Stimulated activated CD4-positive, alpha-beta T cell treated with anti-CD3 and anti-CD28 coated beads, Interleukin-12 subunit alpha, Interleukin-12 subunit beta, amount 100 ng/mL, for 24 hours (primary cell): ENCODE measurements at regions not wholly inside any gene's neighbourhood (a gene's known extent, or its start where the extent isn't known, plus 50 kb on each side); places are given as distances from the start of the nearest gene placed in this dataset.

Experiments
- DNase-seq, 2 experiments: peaks; one replicate each; pipeline ENCODE4 v3.0.0-alpha.2; 2020; ENCODE audit warnings: low read depth in 2 of 2

DNA sequence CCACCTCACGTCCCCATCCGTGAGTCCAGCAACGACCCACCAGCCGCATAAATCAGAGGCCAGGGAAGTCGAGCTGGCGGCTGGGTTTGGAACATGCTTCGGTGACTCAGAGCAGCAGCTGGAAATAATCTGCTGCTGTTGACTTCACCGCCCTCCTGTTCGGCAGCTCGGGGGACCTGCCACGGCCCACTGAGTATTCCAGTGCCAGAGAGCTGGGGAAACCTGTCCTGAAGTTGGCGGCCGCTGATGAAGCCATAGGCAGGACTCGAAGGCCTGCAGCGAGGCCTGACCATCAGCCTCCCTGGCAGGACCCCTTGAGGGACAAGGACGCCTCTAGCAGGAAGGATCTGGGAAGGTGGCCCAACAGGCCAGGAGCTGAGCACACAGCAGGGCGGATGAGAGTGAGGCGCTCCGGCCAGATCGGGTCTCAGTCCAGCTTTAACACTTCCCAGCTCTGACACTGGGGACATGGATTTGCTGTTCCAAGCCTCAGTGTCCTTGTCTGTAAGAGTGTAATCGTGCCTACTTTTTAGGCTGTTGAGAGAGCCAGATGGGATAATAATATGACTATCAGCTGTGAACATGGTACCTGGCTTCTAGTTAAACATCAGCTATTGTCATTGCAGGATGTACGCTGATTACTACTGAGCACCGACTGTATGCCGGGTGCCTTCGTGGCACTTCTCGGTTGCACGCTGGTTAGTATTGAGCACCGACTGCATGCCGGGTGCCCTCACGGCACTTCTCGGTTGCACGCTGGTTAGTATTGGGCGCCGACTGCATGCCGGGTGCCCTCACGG is 50.4 kb upstream of the CIBAR2 start:
- DNase-seq: no peak

DNA sequence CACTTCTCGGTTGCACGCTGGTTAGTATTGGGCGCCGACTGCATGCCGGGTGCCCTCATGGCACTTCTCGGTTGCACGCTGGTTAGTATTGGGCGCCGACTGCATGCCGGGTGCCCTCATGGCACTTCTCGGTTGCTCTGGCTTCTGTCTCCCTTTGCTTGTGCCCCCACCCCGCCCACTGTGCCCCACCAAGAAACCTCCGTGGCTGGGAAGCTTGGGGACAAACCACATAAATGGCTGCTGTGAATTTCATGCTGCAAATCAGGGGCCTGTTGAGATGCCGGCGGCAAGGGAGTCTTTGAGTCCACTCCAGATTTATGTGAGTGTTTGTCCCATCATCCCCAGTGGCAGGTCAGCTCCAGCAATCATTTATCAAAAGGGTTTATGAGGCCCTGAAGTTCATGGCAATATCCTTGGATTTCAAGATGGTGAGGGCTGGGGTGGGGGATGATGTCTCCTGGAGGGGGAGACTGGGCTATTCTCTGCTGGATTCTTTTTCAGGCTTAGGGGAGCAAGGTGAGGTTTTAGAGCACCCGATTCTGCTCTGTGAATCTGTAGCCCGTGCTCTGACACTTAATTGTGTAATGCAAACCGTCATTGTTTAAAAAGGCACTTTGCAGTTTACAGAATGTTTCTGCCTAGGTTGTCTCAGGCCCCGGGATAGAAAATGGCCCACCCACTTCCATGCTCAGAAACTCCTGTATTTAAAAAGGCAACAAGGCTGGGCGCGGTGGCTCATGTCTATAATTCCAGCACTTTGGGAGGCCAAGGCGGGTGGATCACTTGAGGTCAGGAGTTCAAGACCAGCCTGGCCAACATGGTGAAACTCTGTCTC is 51.2 kb upstream of the CIBAR2 start:
- no peak for DNase-seq

- no peak for DNase-seq
Measured at GRCh38 chr16:85164431-85164830, 52.2 kb upstream of the CIBAR2 start.

- DNase-seq: no peak
Measured at GRCh38 chr16:85164838-85165516, 52.7 kb upstream of the CIBAR2 start.

DNA sequence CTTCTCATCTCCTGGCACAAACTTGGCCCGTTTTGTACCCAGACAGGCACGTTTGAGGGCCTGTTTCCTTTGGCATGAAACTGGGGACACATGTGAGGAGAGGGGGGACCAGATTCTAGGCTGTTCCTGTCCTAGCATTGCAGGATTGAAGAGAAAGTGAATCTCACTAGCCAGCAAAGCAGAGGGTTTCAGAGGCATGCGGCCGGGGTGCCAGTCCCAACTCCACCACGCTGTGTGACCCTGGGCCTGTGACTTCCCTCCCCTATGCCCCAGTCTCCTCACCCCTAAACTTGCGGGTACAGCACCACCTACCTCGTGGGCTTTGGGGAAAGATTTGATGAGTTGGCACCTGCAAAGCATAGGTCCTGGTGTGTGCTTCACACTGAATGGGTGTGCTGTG is 53.5 kb upstream of the CIBAR2 start:
- DNase-seq: no peak

DNA sequence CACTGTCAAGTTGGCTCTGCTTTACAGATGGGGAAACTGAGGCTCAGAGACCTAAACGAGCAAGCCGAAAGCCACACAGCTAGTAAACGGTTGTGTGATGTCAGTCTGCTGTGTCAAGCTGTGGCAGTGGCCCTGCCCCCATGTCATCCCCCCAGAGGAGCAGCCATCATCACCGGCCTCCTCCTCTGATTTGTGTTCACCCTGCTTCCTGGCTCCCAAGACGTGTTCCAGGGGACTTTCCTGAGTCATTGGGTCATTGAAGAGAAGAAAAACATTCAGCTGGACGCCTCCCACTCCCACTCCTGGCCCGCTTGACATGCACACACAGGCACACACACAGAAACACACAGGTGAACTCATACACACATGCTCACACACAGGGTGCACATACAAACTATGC is 54.0 kb upstream of the CIBAR2 start:
- no peak for DNase-seq

DNA sequence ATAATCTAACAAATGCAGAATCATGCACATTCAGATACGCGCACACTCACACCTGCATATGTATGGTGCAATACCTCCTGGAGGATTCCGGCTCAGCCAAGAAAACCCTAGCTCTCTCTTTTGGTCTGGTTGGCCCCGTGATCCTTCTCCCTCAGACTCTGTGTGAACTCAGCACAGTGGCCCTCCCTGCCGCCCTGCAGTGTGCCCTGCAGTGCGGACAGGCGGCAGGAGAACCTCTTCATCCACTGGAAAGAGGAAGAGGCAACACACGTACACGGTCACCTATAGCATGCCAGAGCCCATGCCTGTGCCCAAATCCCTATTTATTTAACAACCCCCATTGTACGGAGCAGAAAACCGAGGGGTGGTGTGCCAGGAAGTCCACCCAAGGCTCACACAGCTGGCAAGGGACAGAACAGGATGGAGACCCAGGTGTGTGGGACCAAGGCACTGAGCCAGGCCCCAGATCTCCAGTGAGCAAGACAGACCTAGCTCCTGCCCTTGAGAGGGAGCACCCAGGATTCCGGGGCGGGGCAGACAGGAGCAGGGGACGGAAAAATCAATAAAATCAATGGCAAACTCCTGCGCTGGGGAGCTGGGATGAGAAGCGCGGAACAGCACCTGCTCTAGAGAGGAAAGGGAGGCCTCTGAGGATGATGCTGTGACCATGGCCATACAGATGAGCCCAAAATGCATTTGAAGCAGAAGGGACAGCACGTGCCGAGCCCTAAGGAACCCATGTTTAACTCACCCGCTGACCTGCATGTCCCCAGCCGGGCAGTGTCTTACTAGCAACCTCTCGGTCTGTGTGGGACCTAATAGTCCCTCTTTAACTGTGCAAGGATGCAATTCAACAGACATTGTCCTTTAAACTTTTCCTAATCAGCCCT is 54.7 kb upstream of the CIBAR2 start:
- DNase-seq: no peak

- DNase-seq: no peak
Measured at GRCh38 chr16:85167589-85168537, 55.6 kb upstream of the CIBAR2 start.

DNA sequence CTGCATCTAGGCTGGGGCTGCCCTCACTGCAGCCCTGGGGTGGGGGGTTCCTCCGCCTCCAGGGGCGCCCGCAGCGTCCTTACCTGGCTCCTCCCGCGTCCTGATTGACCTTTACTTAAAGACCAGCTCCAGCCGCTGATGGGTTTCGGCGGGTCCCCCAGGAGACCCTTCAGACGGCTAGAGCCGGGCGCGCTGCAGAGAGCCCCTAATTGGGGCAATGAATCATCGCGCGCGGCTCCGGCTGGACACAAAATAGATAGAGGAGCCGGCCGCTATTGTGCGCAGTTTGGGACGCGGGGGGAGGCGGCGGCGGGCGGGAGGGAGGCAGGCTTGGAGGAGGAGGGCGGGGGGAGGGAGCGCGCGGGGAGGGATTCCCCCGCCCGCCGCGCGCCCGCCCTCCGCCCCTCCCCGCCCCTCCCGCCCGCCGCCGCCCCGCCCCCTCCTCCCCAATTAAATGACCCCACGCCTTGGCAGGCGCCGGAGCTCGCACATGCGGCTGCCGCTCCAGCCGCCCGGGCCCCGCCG is 56.5 kb upstream of the CIBAR2 start:
- DNase-seq: no peak

GRCh38 chr16:85169333-85170065 is 57.2 kb upstream of the CIBAR2 start:
- no peak for DNase-seq

DNA sequence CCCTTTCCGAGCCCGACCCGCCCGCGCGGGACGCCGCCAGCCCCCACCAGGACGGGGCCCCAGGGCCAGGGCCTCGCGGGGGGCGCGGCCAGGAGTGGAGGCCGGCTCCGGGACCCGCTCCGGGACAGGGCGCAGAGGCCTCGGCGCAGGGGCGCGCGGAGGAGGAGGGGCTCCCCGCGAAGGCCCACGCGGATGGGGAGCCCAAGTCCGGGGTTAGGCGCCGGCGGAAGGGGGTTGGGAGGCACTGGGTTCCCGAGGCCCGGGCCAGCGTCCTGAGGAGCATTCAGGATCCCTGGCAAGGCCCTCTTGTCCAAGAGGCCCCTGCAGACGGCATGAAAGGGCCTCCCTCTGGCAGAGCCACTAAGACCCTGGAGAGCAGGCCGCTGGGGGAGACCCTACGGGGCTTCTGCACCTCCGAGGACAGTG is 57.8 kb upstream of the CIBAR2 start:
- no peak for DNase-seq

DNA sequence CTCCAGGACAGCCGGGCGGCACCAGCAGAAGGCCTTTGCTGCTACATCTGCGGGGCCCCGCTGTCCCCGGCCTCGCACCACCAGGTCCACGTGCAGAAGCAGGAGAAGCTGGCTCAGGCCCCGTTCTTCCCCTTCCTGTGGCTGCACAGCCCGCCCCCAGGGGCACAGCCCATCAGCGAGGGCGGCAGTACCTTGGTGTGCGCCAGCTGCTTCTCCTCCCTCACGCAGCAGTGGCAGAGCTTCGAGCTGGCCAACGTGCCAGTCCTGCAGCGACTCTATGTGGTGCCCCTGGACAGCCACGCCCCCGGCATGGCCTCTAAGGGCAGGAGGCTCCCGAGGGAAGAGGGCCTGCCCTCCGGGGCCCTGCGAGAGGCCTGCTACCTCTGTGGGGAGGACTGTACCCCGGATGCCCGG is 58.3 kb upstream of the CIBAR2 start:
- no peak for DNase-seq

- DNase-seq: no peak
Measured at GRCh38 chr16:85171004-85171758, 58.9 kb upstream of the CIBAR2 start.

DNA sequence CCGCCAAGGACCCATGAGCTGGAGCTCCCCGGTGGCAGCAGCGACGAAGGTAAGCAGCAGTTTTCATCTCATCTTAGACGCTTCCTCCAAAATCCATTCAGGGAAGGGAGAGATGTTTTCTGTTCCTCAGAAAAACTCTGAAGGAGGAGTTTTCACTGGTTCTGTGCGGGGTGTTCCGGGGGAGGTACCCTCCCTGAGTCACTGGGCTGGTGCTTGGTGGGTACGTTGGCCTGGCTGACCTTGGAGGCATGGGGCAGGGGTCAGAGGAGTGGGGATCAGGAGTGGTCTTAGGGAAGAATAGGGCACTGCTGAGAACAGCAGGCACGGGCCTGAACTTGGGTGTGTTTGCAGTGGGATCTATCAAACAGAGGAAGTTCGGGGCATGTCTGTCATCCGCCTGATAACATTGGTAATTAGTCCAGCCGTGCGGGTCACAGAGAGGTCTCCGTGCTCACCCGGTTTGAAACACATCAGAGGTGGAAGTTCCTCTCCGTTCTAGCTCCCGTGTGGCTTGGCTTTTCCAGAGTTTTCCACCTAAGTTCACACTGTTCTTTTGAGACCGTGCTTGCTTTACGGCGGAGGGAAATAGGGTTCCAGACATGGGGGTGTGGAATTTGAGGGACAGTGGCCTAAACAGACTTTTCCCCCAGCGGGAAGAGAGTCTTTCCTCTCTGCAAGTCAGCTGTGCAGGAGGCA is 59.6 kb upstream of the CIBAR2 start:
- DNase-seq: no peak

- DNase-seq: no peak
Measured at GRCh38 chr16:85172455-85173145, 60.3 kb upstream of the CIBAR2 start.

DNA sequence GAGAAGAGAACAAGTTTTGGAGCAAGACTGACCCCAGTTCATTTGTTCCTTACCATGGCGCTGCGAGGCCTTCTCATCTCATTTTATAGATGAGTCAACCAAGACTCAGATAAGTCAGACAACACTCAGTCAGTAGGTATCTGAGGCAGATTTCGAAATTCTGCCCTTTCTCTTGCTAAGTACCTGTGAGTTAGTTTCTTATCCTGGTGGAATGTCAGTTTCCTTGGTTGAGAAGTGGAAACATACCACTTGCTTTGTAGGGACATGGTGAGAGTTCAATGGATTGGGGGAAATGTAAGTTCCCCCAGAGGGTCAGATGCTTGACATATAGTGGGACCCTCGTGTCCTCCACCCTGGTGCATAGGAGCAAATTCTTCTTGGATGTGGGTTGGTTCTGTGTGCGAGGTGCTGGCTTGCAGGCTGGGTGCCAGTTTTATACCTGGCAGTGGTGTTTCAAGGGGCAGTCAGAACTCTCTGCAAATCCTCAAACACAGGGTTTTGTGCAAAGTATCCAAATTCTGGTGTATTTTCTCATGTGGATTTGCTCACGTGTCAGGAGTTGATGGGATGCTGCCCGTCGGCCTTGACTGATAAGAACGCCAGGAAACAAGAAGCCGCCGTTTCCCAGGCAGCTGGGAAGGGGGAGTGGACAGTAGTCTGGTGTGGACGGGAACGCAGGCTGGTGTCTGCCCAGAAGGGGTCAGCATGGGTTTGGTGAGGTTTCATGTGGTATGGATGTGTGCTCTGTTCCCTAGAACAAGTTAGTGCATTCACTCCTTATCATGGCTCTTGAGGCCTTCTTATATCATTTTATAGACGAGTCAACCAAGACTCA is 61.1 kb upstream of the CIBAR2 start:
- DNase-seq: no peak
